Brain pericyte (primary cell): ENCODE measurements at regions not wholly inside any gene's neighbourhood (a gene's known extent, or its start where the extent isn't known, plus 50 kb on each side); places are given as distances from the start of the nearest gene placed in this dataset.
"Not testable (repeated sequence)": the region's sequence is repeated elsewhere in the genome, so short reads cannot be mapped to it uniquely, and the experiment has no call there.

Source experiments
- DNase-seq: peaks from one replicate; pipeline ENCODE4 v3.0.0-alpha.2; 2012; ENCODE audit warnings: low read depth, low spot score

DNA sequence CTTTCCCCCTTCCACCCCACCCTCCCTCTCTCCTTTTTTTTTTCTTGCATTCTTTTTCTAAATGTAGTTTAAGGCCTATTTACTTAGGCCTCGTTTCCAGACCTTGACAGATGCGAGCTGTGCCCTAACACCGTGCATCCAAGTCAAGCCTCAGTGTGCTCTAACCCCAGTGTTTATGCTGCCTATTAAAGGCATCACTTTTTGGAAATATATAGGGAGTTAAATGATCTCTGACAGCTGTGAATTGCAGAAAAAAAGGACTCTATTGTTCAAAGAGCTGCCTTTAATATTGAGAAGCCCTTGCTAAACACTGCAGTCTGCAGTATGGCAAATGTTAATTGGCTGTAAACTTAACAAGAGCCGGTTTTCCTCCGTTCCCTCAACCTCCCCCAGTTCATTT, 270.4 kb upstream of the TUT7 start:
- DNase-seq, result no peak

DNA sequence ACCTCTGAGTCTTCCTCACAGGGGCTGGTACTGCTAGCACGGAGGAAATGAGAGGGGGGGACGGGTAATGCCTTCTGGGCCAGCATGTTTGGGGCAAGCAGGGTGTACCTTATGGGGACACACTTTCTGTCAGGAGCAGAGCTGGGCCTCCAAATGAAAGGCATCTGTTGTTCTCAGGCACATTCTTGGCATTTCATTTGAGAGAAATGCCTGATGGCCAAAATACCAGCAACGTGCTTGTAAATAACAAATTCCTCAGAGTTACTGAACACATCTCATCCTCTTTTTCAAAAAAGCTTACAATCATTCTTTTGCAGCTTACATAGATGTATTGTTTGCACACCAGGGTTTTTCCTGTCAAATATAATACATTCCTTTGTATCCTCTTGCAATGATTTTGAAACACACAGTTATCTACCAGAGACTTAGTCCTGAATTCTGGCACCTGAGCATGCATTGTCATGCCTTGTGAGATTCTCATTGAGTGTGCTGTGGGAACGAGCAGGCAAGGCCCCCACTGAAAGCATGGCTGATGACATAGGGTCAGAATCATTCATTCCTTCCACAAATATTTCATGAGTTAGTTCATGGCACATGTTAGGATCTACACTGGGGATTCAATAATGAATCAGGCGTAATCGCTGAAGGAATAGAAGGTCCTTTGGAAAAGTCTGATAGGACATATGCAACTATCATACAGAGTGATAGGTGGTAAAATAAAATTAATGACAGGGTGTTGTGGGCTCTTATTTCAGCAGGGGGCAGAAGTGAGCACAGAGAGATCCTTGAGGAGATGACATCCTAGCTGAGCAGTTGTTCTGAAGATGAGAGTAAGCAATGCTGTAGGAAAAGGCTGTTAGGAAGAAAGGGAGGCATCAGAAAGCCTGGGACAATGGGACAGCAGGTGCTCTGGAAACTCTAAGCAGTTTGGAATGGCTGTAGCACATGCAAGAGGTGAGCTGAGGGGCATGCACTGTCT, 260.9 kb upstream of the TUT7 start:
- DNase-seq, result no peak

DNA sequence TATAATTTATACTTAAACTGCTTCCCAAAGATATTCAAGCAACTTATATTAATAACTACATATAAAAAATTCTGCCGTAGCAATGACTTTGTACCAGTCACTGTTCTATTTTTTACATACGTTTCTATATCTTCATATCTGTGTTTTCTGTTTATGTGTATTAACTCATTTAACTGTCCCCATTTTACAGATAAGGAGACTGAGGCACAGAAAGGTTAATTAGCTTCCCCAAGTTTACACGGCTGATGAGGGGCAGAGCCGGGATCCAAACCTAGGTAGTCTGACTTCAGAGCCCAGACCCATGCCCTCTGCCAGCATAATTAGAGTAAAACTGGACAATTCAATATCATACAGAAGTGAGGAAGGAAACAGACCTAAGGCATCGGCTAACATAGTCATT, 259.7 kb upstream of the TUT7 start:
- no peak for DNase-seq

DNA sequence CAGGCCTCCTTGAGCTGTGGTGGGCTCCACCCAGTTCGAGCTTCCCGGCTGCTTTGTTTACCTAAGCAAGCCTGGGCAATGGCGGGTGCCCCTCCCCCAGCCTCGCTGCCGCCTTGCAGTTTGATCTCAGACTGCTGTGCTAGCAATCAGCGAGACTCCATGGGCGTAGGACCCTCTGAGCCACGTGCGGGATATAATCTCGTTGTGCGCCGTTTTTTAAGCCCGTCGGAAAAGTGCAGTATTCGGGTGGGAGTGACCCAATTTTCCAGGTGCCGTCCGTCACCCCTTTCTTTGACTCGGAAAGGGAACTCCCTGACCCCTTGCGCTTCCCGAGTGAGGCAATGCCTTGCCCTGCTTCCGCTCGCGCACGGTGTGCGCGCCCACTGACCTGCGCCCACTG, 257.3 kb upstream of the TUT7 start:
- not testable (repeated sequence) for DNase-seq

DNA sequence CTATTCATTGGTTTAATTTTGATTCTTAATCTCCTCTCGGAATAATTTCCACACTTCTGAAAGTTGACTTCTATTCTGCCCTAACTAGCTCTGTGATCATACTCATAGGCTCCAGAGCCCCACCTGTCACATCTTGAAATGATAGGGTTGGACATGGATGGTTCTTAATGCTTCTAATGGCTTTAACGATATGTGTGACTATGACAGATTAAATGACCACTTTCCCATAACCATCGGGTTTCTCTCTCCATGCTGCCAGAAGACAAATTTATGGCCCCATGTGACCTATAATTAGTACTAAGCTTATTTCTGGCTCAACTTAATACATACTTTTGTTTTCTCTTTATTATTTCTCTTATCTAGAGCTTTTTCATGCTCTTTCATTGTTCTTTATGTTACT, 251.1 kb upstream of the TUT7 start:
- DNase-seq, result no peak

DNA sequence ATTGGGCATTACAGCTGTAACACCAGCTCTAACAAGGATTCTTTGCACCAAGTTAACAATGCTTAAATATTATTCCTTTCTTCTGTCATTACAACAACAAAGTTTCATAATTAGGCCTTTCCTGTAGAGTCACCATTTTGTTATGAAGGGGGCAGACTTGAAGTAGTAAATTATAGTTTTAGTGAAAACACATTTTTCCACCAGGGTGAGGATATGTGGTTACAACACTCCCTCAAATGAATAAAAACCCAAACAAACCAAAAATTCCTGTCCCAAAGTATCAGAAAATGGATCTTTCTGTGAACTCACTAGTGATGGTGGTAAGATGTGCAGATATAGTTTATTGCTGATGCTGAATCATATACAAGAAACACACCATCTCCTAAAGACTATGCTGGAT, 250.5 kb upstream of the TUT7 start:
- no peak for DNase-seq

DNA sequence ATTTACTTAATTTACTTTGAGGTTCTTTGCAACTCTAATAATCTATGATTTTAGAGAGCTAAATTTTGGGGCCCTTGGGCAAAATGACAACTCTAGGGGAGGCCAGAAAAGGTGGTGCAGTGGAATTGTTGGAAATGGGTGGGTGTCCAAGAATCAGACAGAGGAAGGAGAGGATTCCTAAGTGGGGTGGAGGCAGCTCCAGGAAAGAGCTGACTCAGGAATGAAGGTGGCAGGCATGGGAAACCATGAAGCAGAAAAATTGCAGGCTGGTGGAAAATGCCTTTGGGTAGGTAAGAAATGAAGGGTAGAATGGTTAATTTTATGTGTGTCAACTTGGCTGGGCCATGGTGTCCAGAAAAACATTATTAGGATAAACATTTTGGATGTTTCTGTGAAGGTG, 248.5 kb upstream of the TUT7 start:
- no peak for DNase-seq

DNA sequence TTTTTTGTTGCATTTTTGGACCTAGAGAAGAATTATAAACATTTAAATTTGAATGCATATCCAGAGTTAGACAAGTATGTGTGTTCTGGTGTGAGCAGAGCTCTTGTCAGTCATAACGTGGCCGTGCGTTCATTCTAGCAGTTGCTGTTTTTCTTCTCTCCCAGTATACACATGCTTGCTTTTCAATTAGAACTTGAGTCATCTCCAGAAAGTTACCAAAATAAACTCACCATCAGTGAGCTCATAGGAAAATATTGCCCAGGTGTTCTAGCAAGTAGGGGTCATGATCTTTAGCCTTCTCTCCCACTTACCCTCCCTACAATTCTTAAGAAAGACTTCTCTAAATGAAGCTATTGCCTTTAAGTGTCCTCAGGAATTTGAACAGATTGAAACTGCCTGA, 247.5 kb upstream of the TUT7 start:
- DNase-seq, result no peak

DNA sequence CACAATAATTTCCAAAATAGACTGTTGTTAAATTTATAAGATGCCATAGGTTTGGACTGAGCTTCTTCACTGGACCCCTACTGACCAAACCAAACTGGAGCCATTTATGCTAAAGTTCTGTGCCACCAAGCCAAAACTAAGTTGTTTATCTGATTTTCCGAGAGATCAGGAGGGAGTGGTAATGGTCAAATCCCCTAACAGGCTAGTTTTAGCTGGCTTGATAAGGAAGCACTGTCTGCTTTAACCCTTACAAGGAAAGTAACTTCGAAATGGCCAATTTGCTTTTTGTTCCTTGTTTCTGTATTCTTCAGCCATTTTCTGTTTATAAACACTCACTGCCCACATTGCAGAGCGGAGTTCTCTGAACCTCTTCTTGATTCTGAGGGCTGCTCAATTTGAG, 246.8 kb upstream of the TUT7 start:
- DNase-seq, result no peak

DNA sequence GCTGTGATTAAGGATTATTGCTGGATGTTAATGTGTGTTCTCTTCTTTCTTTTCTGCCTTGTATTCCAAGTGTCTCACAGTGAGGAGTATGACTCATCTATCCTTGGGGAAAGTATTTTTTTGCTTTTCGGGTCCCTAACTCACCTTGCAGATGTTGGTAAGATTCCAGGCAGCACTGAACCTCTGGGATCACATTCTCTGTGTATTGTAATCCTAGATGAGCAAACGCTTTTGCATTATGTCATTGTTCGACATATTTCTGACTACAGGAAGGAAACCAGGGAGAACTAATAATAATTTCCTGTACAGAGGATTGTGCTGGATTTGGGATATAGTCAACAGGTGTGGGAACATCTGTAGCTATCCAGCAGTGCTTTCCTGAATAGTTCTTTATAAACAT, 246.1 kb upstream of the TUT7 start:
- no peak for DNase-seq

DNA sequence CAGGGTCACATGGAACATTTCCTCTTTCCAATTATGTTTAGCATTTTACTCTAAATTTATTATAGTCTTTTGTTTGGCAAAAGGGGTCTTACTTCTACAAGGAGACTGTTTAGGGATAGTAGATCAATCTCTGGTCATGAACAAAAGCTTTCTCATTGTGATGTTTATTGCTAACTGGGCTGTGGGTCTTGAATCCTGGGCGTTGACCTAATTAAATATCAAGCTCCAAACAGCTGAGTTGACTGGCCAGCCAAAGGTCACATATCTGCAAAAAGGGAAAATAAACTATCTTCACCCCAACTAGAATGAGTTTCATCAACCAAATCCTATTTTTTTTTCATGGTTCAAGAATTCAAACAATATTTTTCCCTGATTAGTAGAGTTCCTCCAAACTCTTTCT, 245.4 kb upstream of the TUT7 start:
- no peak for DNase-seq

DNA sequence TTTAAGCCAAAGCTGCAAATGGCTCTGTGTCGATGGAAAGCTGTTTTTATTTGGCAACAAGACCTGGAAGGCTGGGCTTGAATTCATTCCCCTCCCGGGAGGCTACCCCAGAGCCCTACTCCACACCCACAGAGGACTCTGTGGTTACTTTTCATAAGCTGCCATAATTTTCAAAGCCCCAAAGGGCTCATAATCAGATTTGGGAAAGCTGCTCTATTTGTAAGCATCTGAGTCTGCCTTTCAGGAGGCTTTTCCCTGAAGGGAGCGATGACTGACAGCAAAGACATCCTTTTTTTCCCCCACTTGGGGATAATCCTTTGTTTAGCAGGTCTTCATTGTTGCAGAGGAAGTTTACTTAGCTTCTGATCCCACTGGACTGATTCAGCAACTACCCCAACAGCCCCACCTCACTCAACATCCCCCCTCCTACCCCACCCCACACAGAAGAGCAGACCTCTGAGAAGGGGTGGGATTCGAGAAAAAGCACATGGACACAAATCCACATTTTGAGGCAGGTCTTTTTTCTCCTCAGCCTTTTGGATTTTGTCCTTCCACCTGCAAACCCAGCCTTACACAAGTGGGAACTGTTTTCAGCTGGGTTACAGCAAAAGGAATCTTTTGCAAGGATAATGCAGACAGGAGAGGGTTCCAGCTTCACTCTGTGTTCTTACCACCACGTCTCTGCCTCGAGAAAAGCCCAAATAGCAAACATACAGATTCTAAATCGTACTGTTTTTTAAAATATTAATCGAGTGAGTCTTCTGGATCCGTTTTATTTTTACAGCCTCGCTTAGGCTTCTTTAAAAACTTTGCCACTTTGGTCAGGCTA, 244.4 kb upstream of the TUT7 start:
- DNase-seq, result no peak

DNA sequence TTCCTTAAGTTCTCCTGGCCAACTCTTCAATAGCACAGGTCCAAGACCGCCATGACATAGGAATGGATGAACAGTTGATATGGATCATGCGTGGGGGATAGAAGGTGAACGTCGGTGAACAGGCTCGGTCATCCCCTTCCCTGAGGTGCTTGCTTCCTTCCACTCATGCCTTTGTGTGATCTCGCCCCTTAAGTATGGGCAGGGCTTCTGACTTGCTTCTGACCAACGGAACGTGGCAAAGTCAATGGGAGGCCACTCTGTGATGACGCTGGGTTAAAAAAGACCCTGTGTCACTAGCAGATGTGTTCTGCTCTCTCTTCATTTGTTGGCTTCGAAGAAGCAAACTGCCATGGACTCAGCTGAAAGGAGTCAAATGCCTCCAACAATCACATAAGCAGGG, 240.5 kb upstream of the TUT7 start:
- no peak for DNase-seq

DNA sequence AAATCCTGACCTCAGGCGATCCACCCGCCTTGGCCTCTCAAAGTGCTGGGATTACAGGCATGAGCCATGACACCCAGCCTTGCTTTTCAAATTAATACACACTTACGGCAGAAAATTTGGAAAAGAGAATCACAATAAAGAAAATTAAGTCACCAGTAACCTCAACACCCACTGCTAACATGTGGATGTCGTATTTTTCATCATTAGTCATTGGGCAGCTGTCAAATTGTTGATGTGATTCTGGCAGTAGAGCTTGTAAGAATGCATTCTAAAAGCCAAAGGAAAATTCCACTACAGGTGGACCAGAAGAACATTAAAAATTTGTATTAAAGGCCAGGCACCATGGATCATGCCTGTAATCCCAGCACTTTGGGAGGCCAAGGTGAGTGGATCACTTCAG, 237.3 kb upstream of the TUT7 start:
- DNase-seq, result no peak

DNA sequence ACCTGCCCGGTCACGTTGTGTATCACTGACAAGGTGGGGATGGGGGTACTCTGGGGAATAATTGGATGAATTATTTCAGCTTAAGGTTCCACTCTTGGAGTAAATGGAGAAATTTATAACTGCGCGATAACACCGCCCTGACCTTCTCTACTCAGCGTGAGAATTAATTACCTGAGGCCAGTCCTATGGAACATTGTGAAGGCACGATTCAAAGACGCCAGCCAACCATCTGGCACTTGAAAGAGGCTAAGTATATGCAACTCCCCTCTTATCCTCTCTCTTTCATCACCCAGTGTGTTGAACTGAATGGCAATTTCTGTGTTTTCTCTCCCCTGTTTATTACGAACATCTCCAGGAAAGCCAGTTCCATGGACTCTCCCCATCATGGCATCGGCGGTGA, 235.5 kb upstream of the TUT7 start:
- DNase-seq, result no peak

DNA sequence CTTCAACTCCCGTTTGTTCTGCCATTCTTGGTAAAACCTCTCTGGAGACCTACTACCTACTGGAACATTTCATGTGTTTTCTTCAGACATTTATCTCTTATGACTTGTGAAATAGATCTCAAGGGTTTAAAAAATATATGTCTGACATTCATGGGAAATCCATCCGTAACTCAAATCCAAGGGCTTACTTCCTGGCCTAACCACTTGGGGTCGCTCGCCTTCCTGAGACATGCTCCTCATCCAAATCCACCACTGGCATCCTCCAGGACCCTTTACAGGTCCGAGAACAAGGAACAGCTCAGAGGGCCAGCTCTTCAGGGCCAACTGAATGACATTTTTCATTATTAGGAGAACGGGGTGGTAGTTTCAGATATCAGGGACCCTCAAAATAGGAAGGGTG, 235.1 kb upstream of the TUT7 start:
- DNase-seq, result no peak

DNA sequence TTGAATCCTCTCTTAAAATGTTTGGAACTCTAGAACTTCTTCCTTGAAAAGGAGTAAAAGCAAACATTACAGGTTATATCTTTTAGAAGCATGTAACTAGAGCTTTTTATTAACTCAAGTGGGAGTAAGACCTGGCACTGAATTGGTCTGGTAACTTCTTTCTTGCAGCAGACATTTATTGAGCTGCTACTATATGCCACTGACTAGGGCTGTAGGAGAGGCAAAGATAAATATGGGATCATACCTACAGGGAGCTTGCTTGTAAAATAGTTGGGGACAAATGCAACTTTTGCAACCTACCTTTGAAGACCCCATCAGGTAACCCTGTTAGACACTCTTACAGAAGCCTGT, 231.9 kb upstream of the TUT7 start:
- DNase-seq, result no peak

DNA sequence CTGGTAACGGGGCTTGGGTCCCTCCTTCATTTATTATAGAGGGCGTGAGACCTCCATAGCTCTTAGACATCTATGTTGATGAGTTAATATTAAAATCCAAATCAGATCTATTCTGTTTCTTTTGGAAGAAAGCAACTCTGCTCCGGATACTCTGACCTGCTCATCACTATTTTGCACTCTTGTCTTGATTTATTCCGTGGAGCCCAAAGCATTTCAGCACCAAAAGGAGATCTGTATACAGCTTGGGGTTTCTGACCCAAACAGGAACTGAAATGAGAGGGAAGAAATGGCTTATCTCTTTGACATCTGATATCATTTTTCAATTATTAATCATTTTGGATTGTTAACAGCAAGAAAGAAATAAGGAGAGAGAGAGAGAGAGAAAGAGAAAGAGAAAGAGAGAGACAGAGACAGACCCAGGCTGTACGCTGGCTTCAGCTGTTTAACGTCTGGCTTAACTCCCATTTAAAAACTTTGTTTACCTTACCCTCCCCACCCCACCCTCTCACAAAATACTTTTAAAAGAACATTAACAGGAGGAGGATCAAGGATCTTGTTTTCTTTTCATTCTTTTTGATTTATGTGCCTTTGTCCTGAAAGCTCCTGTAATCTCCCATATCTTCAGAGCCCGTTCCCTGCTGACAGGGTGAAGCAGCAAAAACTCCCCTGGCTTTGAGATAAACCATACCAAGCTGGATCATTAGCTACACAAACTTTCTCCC, 231.4 kb upstream of the TUT7 start:
- DNase-seq, result no peak

DNA sequence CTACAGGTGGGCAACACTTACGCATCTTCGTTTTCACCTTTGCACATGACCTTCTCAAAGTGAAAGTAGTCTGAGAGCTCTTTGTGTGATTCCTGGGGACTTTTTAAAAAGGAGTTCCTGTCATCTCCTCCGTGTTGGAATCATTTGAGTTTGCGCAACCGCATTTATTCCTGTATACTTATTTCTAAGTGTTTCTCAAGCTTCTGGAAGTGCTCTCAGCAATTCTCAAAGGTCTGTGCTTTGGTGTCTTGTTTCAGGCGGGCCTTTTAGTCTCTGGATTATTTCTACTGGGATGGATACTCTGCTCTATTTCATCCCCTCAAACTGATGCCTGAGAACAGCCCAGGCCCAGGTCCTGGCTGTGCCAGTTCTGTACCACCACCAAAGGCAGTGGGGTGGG, 226.5 kb upstream of the TUT7 start:
- DNase-seq, result no peak

DNA sequence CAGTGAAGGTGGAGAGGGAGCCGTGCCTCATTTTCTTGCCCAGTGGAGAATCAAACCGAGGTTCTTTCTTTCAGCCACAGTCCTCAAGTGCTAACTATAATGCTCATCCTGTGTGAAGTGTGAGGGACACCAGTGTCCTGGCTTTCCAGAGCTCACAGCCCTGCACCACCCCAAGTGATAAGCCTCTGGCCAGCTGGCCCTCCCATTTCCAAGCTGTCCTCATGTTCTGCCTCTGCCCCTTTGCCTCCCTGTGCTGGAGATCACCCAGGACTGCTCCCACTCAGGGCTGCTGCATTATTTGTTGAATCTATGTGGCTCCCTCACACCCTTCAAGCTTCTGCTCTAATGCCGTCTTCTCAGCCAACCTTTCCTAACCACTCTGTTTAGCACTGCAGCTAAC, 224.5 kb upstream of the TUT7 start:
- no peak for DNase-seq

DNA sequence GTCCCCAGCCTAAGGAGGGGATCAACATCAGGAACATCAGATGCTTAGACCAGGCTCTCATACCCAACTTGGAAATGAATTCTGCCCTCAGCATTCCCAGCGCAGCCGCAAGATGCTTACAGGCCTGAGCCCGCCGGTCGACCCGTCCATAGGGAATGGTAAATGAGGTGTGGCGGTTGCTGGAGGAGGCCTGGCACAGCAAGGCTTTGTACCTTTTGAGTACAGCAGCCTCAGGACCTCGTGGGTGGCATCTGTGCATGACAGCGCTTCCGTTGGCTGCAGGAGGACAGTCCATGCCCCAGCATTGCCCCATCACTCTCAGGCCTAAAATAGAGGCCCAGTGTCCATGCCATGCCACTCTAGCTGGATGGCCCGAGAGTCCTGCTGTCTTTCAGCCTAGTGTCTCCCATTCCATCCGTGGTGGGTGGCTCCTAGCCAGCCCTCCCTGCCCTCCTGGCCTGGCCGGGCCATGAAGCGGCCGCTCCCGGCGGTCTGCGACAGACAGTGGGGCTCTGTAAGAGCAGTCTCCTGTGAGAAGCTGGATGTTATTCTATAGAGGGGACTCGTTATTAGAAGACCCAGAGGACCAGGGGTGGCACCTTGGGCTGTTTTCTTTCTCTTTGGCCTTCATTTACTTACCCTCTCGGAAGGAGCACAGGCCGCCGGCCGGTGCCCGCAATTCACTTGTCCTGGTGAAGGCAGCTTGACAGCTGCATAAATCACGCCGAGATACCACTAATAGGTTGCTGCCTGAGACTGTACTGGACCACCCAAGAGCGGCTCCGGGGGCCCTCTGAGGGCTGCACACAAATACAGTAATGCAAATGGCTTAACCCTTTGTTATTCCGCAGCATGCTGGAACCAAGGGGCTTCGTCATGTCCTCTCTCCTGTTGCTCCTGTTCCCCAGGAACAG, 223.5 kb upstream of the TUT7 start:
- DNase-seq, result no peak
